ENCODE measurements at regions not wholly inside any gene's neighbourhood (a gene's known extent, or its start where the extent isn't known, plus 50 kb on each side); places are given as distances from the start of the nearest gene placed in this dataset.
A peak's percentile ranks its signal among the peaks of the same experiment; 100 is the strongest.

GRCh38 chr4:166594326-166594946 is 639.9 kb downstream of the SPOCK3 start:
- H3K27ac ChIP-seq (ENCODE audit: extremely low read depth, low read depth, low read length): no peak overlapping the region
- no TSS peak for BruUV-seq (replicated peaks)
- DNase-seq (ENCODE audit: extremely low read depth in 1 of 4, low spot score in 3 of 4) (peak in 1 of 4 experiments; percentile 1), ATAC-seq (no peak), FAIRE-seq (no peak)
- H3K36me3 ChIP-seq (ENCODE audit: control insufficient read depth, insufficient read depth, low read length): no peaks in the 10 kb centered on the region
- no peaks in the 10 kb centered on the region for H4K20me1 ChIP-seq (replicated peaks; ENCODE audit: control insufficient read depth, insufficient read depth, low read length)
- CTCF ChIA-PET (ENCODE audit: low intra/inter-chr PET ratio): no interaction called here
- H2AFZ ChIP-seq (ENCODE audit: low read depth, low read length): no peak overlapping the region
- H3K9me3 ChIP-seq (replicated peaks; ENCODE audit: control insufficient read depth, insufficient read depth, low read depth, low read length): no peaks in the 10 kb centered on the region; the same call in 1 of the 2 replicates
- intact Hi-C loops (cut with micrococcal nuclease) (no loop called here), in situ Hi-C loops (cut with MboI) (no loop called here)
- H3K4me2 ChIP-seq (ENCODE audit: insufficient read depth, low read length): no peak overlapping the region
- POLR2A ChIA-PET: no interaction called here
- H3K9me1 ChIP-seq (ENCODE audit: control insufficient read depth, insufficient read depth, low read length): no peaks in the 10 kb centered on the region
- no peaks in the 10 kb centered on the region for H3K27me3 ChIP-seq (ENCODE audit: control insufficient read depth in 2 of 2, insufficient read depth in 2 of 2, low read length in 2 of 2)
- H3K4me1 ChIP-seq (replicated peaks in 1 of 2; ENCODE audit: control insufficient read depth in 2 of 2, insufficient read depth in 2 of 2, low read length in 2 of 2): no peaks in the 10 kb centered on the region
- no peak overlapping the region for H3K9ac ChIP-seq (ENCODE audit: insufficient read depth in 1 of 2, low read depth in 2 of 2, low read length in 2 of 2)
- 0% methylated on average over 1 of the region's 1 CpG for WGBS (ENCODE audit: insufficient coverage, low coverage, missing lambda C conversion rate)
- no peak overlapping the region for H3K4me3 ChIP-seq
- no peaks in the 10 kb centered on the region for H3K79me2 ChIP-seq (ENCODE audit: control insufficient read depth, insufficient read depth, low read length)
- TF ChIP-seq NKRF (IDR thresholded peaks at IDR 0.05; ENCODE audit: borderline replicate concordance): no peak
- no peak for TF ChIP-seq ZNF668 (CRISPR knock-in tag; IDR thresholded peaks at IDR 0.05)
- TF ChIP-seq, protein P1, sequence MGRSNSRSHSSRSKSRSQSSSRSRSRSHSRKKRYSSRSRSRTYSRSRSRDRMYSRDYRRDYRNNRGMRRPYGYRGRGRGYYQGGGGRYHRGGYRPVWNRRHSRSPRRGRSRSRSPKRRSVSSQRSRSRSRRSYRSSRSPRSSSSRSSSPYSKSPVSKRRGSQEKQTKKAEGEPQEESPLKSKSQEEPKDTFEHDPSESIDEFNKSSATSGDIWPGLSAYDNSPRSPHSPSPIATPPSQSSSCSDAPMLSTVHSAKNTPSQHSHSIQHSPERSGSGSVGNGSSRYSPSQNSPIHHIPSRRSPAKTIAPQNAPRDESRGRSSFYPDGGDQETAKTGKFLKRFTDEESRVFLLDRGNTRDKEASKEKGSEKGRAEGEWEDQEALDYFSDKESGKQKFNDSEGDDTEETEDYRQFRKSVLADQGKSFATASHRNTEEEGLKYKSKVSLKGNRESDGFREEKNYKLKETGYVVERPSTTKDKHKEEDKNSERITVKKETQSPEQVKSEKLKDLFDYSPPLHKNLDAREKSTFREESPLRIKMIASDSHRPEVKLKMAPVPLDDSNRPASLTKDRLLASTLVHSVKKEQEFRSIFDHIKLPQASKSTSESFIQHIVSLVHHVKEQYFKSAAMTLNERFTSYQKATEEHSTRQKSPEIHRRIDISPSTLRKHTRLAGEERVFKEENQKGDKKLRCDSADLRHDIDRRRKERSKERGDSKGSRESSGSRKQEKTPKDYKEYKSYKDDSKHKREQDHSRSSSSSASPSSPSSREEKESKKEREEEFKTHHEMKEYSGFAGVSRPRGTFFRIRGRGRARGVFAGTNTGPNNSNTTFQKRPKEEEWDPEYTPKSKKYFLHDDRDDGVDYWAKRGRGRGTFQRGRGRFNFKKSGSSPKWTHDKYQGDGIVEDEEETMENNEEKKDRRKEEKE (IDR thresholded peaks at IDR 0.05; ENCODE audit: borderline replicate concordance in 1 of 2, control insufficient read depth in 1 of 2, low read depth in 2 of 2, low read length in 1 of 2): no peak
- TF ChIP-seq HMBOX1 (IDR thresholded peaks at IDR 0.05): no peak
- TF ChIP-seq, protein P2, sequence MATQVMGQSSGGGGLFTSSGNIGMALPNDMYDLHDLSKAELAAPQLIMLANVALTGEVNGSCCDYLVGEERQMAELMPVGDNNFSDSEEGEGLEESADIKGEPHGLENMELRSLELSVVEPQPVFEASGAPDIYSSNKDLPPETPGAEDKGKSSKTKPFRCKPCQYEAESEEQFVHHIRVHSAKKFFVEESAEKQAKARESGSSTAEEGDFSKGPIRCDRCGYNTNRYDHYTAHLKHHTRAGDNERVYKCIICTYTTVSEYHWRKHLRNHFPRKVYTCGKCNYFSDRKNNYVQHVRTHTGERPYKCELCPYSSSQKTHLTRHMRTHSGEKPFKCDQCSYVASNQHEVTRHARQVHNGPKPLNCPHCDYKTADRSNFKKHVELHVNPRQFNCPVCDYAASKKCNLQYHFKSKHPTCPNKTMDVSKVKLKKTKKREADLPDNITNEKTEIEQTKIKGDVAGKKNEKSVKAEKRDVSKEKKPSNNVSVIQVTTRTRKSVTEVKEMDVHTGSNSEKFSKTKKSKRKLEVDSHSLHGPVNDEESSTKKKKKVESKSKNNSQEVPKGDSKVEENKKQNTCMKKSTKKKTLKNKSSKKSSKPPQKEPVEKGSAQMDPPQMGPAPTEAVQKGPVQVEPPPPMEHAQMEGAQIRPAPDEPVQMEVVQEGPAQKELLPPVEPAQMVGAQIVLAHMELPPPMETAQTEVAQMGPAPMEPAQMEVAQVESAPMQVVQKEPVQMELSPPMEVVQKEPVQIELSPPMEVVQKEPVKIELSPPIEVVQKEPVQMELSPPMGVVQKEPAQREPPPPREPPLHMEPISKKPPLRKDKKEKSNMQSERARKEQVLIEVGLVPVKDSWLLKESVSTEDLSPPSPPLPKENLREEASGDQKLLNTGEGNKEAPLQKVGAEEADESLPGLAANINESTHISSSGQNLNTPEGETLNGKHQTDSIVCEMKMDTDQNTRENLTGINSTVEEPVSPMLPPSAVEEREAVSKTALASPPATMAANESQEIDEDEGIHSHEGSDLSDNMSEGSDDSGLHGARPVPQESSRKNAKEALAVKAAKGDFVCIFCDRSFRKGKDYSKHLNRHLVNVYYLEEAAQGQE (IDR thresholded peaks at IDR 0.05; ENCODE audit: borderline replicate concordance): no peak
- TF ChIP-seq, protein P2 (CRISPR knock-in tag; IDR thresholded peaks at IDR 0.05; ENCODE audit: low read depth): no peak
- no peak for TF ChIP-seq ZNF274 (IDR thresholded peaks at IDR 0.05; ENCODE audit: borderline replicate concordance, low read depth, low read length)
